ENCODE measurements at regions not wholly inside any gene's neighbourhood (a gene's known extent, or its start where the extent isn't known, plus 50 kb on each side); places are given as distances from the start of the nearest gene placed in this dataset.

- peaks cover 28% of the 10 kb centered on the region for H3K27me3 Mint-ChIP-seq
- no peak overlapping the region for H3K27ac Mint-ChIP-seq
- no peaks in the 10 kb centered on the region for H3K36me3 Mint-ChIP-seq
- no peak overlapping the region for H3K4me3 Mint-ChIP-seq
- H3K9me3 Mint-ChIP-seq: no peaks in the 10 kb centered on the region
- H3K4me1 Mint-ChIP-seq: peaks cover 2 to 9% (median 8%) of the 10 kb centered on the region in 3 donors
Observed at GRCh38 chr9:134487066-134487710, 154.4 kb upstream of the COL5A1 start.

DNA sequence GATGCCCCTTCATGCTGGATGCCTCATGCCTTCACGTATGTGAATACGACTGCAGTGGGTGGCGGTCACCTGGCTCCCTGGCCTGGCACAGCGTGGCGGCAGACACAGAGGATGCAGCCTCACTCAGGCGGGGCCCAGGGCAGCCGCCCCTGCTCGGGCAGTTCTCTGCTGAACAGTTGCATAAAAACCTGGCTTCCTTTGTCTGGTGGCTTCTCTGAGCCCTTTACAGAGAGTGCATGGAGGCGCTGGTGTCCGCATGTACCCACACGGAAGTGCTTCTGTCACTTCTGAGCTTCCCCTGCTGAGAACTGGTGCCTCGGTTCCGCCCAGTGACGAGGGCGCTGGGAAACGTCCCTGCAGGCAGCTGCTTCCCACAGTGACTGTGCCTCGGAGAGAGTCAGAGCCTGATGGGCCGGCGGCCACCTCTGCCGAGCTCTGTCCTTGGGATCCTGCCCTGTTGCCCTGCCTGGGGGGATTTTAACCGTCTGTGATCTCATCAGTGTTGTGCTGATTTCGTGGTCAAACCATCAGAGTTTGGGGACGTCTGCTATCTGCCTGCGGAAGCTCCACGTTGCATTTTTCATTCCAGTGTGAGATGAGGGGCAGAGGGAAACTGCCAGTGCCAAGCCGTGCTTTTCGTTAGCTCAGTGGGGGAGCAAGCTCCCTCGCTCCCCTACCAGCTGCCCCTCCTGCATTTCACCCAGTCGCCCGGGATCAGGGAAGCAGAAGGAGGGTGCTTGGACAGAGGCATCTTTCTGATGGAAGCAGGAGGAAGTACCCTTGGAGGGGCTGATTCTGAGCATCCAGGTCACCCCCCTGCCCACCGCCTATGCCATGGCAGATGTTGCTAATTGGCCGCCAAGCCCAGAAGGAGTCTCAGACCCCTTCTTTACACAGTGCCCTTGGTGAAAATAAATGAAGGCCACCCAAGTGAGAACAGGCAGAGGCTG lies 153.0 kb upstream of the COL5A1 start:
- H3K27ac Mint-ChIP-seq: no peak overlapping the region
- H3K9me3 Mint-ChIP-seq: no peaks in the 10 kb centered on the region
- no peak overlapping the region for H3K4me3 Mint-ChIP-seq
- peaks cover 36% of the 10 kb centered on the region for H3K27me3 Mint-ChIP-seq
- H3K4me1 Mint-ChIP-seq: peaks cover 2 to 9% (median 8%) of the 10 kb centered on the region in 3 donors
- H3K36me3 Mint-ChIP-seq: no peaks in the 10 kb centered on the region

GRCh38 chr9:134489621-134490408 lies 151.8 kb upstream of the COL5A1 start:
- no peak overlapping the region for H3K27ac Mint-ChIP-seq
- H3K4me3 Mint-ChIP-seq: no peak overlapping the region
- H3K9me3 Mint-ChIP-seq: no peaks in the 10 kb centered on the region
- H3K27me3 Mint-ChIP-seq: peaks cover 35% of the 10 kb centered on the region
- H3K4me1 Mint-ChIP-seq: peaks cover 2 to 8% (median 6%) of the 10 kb centered on the region in 3 donors
- H3K36me3 Mint-ChIP-seq: no peaks in the 10 kb centered on the region

- Mint-ChIP-seq H3K27ac (no peak overlapping the region), H3K4me3 (no peak overlapping the region), H3K27me3 (peaks cover 35% of the 10 kb centered on the region), H3K4me1 (peaks cover 1 to 5% (median 3%) of the 10 kb centered on the region in 3 donors), H3K9me3 (no peaks in the 10 kb centered on the region), H3K36me3 (no peaks in the 10 kb centered on the region)
Observed at GRCh38 chr9:134490446-134490845, 151.2 kb upstream of the COL5A1 start.

- H3K4me1 Mint-ChIP-seq: peaks cover 0 to 1% (median 0%) of the 10 kb centered on the region in 3 donors
- no peak overlapping the region for H3K4me3 Mint-ChIP-seq
- peaks cover 35% of the 10 kb centered on the region for H3K27me3 Mint-ChIP-seq
- H3K36me3 Mint-ChIP-seq: no peaks in the 10 kb centered on the region
- H3K9me3 Mint-ChIP-seq: no peaks in the 10 kb centered on the region
- no peak overlapping the region for H3K27ac Mint-ChIP-seq
Observed at GRCh38 chr9:134491196-134491835, 150.3 kb upstream of the COL5A1 start.

DNA sequence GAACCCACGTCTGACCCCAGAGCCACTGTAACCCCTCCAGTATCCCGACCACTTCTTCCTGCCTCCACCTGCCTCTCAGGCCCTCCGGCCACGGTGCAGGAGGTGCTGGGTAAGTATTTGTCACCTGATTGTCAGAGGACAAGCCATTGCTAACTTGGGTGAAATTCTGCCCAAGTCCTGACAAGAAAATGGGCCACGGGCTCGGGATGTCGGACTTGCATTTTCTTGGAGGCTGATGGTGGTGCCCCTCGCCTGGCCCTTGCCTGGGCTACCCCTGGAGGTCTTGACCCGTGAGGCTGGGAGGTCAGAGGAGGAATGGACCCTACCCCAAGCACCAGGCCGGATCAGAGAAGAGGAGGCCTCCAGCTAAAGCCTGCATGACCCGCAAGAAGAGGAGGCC lies 149.7 kb upstream of the COL5A1 start:
- Mint-ChIP-seq H3K4me1 (peaks cover 0 to under 1% (median 0%) of the 10 kb centered on the region in 3 donors), H3K27ac (no peak overlapping the region), H3K9me3 (no peaks in the 10 kb centered on the region), H3K4me3 (no peak overlapping the region), H3K27me3 (peaks cover 35% of the 10 kb centered on the region), H3K36me3 (no peaks in the 10 kb centered on the region)

GRCh38 chr9:134492281-134492691 lies 149.3 kb upstream of the COL5A1 start:
- Mint-ChIP-seq H3K36me3 (no peaks in the 10 kb centered on the region), H3K4me3 (no peak overlapping the region), H3K4me1 (no peaks in the 10 kb centered on the region), H3K9me3 (no peaks in the 10 kb centered on the region), H3K27ac (no peak overlapping the region), H3K27me3 (peaks cover 30% of the 10 kb centered on the region)

DNA sequence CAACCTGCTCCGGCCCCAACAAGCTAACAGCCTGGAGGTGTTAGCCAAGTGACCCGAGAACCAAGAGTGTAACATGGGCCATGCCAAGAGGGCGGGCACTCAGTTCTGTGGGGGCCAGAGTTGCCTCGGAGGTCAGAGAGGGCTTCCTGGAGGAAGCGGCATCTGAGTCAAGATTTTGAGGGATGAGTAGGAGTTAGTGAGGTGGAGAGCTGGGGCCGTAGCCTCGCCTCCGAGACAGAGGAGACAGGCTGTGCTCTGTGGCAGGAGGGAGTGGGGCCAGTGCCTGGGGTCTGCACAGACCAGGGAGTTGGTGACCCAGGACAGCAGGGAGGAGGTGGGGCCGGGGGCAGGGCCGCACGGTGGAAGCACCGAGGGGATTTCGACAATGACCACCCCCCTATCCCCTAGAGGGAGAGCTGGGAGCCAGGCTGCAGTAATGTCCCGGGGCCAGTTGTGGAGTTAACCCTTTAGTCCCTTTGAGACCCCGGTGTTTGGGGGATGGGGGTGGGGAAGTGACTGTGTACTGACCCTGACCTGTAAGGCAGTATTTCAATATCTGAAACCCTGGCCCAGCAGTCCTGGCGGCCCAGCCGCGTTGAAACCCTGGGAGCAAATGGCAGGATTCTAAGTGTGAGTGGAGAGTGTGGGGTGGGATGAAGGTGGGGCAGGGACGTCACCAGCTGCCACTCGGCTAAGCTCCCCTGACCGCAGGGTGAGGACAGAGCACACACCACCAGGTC lies 148.7 kb upstream of the COL5A1 start:
- H3K36me3 Mint-ChIP-seq: no peaks in the 10 kb centered on the region
- H3K4me3 Mint-ChIP-seq: no peak overlapping the region
- peaks cover 28% of the 10 kb centered on the region for H3K27me3 Mint-ChIP-seq
- H3K4me1 Mint-ChIP-seq: no peaks in the 10 kb centered on the region
- no peak overlapping the region for H3K27ac Mint-ChIP-seq
- no peaks in the 10 kb centered on the region for H3K9me3 Mint-ChIP-seq

DNA sequence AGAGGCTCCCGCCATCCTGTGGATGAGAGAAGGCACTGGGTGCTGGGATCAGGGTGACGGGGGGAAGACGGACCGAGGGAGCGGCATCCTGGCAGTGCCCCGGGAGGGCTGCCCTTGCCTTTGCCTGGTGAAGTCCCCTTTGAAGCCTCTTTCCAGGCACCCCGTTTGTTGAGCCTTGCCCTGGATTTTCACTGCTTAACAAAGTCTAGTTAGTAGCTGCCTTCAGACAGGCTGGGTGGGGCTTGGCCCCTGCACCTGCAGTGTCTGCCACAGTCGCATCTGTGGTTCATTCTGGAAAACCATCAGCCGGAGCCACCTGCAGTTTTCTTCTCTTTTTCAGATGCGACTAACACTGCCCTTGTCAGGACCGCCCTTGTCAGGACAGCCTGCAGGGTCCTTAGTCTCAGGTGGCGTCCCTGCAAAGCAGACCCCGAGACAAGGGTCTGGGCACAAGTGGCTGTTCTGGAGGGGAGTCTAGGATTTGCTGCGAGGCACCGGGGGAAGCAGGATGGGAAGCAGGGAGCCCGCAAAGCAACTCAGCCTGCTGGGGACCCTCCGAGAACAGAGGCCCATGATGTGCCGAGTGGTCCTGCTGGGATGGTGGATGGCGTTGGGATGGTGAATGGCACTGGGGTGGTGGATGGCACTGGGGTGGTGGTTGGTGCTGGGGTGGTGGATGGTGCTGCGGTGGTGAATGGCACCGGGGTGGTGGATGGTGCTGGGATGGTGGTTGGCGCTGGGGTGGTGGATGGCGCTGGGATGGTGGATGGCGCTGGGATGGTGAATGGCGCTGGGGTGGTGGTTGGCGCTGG lies 147.9 kb upstream of the COL5A1 start:
- Mint-ChIP-seq H3K36me3 (no peaks in the 10 kb centered on the region), H3K4me1 (no peaks in the 10 kb centered on the region), H3K27ac (peak overlapping the region in 1 of 3 donors; percentile 46), H3K4me3 (no peak overlapping the region), H3K9me3 (no peaks in the 10 kb centered on the region), H3K27me3 (peaks cover 25% of the 10 kb centered on the region)

- no peak overlapping the region for H3K4me3 Mint-ChIP-seq
- H3K27me3 Mint-ChIP-seq: peaks cover 20% of the 10 kb centered on the region
- no peaks in the 10 kb centered on the region for H3K4me1 Mint-ChIP-seq
- no peaks in the 10 kb centered on the region for H3K36me3 Mint-ChIP-seq
- H3K9me3 Mint-ChIP-seq: no peaks in the 10 kb centered on the region
- no peak overlapping the region for H3K27ac Mint-ChIP-seq
Observed at GRCh38 chr9:134494273-134494815, 147.3 kb upstream of the COL5A1 start.

- peaks cover 22% of the 10 kb centered on the region for H3K27me3 Mint-ChIP-seq
- no peaks in the 10 kb centered on the region for H3K36me3 Mint-ChIP-seq
- peaks cover 0 to under 1% (median 0%) of the 10 kb centered on the region in 3 donors for H3K4me1 Mint-ChIP-seq
- H3K4me3 Mint-ChIP-seq: no peak overlapping the region
- H3K9me3 Mint-ChIP-seq: no peaks in the 10 kb centered on the region
- H3K27ac Mint-ChIP-seq: no peak overlapping the region
Observed at GRCh38 chr9:134494905-134495304, 146.7 kb upstream of the COL5A1 start.

DNA sequence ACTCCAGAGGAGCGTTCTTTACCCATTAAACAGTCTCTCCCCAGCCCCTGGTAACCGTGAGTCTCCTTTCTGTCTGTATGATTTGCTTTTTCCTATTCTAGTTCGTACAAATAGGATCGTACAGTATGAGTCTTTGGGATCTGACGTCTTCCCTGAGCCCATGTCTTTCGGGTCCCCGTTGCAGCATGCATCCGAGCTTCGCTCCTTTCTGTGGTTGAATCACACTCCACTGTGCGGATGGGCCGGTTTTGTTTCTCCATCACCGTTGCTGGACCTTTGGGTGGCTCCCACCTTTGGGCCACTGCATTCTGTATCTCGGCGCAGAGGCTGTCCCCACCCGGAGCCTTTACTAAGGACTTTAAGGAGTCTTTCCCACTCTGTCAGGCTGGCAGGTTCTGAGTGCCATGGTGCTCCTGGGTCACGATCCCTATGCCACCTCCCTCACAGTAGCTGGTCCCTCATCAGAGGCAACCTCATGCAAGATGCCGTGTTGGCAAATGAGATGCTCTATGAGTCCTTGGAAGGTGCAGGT lies 145.7 kb upstream of the COL5A1 start:
- peaks cover 0 to 1% (median 0%) of the 10 kb centered on the region in 3 donors for H3K4me1 Mint-ChIP-seq
- H3K9me3 Mint-ChIP-seq: no peaks in the 10 kb centered on the region
- H3K4me3 Mint-ChIP-seq: no peak overlapping the region
- H3K36me3 Mint-ChIP-seq: no peaks in the 10 kb centered on the region
- H3K27ac Mint-ChIP-seq: no peak overlapping the region
- H3K27me3 Mint-ChIP-seq: peaks cover 22% of the 10 kb centered on the region
